Mesothelial cell of epicardium (in vitro differentiated cells): ENCODE measurements at regions not wholly inside any gene's neighbourhood (a gene's known extent, or its start where the extent isn't known, plus 50 kb on each side); places are given as distances from the start of the nearest gene placed in this dataset.
A peak's percentile ranks its signal among the peaks of the same experiment; 100 is the strongest.

ENCODE experiments used
- DNase-seq, 2 experiments: peaks; one replicate each; pipeline ENCODE4 v3.0.0; 2021; ENCODE audit warnings: low spot score in 2 of 2; ENCODE audit not compliant: unreplicated experiment in 2 of 2
- H3K27ac Mint-ChIP-seq: 2 replicates; pipeline ENCODE4 v1.8.0; 2021; ENCODE audit warnings: mixed read lengths
- H3K27me3 Mint-ChIP-seq: 2 replicates; pipeline ENCODE4 v1.8.0; 2021; ENCODE audit warnings: low read depth, mixed read lengths
- H3K36me3 Mint-ChIP-seq: 2 replicates; pipeline ENCODE4 v1.8.0; 2021; ENCODE audit warnings: mixed read lengths
- H3K4me1 Mint-ChIP-seq: 2 replicates; pipeline ENCODE4 v1.8.0; 2021; ENCODE audit warnings: mixed read lengths
- H3K4me3 Mint-ChIP-seq: 2 replicates; pipeline ENCODE4 v1.8.0; 2021; ENCODE audit warnings: mild to moderate bottlenecking, moderate library complexity, mixed read lengths
- H3K9me3 Mint-ChIP-seq: 2 replicates; pipeline ENCODE4 v1.8.0; 2021; ENCODE audit warnings: mixed read lengths
- TF ChIP-seq, protein P1 (sequence below): fragments of 200-600 bp; sonication (generic); IDR thresholded peaks from one replicate; pipeline ENCODE4 v1.5.0; 2021; ENCODE audit warnings: antibody characterized with exemption; ENCODE audit not compliant: unreplicated experiment

- TF ChIP-seq, protein P1, sequence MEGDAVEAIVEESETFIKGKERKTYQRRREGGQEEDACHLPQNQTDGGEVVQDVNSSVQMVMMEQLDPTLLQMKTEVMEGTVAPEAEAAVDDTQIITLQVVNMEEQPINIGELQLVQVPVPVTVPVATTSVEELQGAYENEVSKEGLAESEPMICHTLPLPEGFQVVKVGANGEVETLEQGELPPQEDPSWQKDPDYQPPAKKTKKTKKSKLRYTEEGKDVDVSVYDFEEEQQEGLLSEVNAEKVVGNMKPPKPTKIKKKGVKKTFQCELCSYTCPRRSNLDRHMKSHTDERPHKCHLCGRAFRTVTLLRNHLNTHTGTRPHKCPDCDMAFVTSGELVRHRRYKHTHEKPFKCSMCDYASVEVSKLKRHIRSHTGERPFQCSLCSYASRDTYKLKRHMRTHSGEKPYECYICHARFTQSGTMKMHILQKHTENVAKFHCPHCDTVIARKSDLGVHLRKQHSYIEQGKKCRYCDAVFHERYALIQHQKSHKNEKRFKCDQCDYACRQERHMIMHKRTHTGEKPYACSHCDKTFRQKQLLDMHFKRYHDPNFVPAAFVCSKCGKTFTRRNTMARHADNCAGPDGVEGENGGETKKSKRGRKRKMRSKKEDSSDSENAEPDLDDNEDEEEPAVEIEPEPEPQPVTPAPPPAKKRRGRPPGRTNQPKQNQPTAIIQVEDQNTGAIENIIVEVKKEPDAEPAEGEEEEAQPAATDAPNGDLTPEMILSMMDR: no peak
- Mint-ChIP-seq H3K4me1 (peaks cover 52% of the 10 kb centered on the region), H3K27ac (no peak overlapping the region), H3K9me3 (peaks cover 4% of the 10 kb centered on the region), H3K36me3 (no peaks in the 10 kb centered on the region), H3K27me3 (no peaks in the 10 kb centered on the region), H3K4me3 (no peak overlapping the region)
- DNase-seq: no peak
These were observed 144.4 kb upstream of the PRICKLE1 start for GRCh38 chr12:42733911-42734310.

- Mint-ChIP-seq H3K36me3 (no peaks in the 10 kb centered on the region), H3K9me3 (peaks cover 4% of the 10 kb centered on the region), H3K27ac (no peak overlapping the region), H3K27me3 (no peaks in the 10 kb centered on the region), H3K4me3 (no peak overlapping the region), H3K4me1 (peaks cover 44% of the 10 kb centered on the region)
- DNase-seq: no peak
- TF ChIP-seq, protein P1: no peak
These were observed 143.4 kb upstream of the PRICKLE1 start for GRCh38 chr12:42732908-42733411.

DNA sequence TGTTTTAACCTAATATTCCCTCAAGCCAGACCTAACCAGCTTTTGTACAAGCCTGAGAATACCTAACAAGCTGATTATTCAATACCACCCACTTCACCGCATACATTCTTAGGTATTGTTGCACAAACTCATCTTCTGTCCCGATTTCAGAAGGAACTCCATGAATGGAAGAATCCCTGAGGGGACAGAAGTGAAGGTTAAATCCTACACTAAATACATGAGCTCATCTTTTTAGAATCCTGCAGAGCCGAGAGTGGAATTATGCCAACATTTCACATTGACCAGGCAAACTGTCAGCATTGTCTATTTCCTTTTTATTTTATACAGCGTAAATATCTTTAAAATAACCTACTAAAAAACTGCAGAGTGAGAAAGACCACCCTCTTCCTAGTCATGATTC is 140.7 kb upstream of the PRICKLE1 start:
- no peak for DNase-seq
- Mint-ChIP-seq H3K9me3 (peaks cover 4% of the 10 kb centered on the region), H3K27ac (peak overlapping the region; percentile 59), H3K4me3 (no peak overlapping the region), H3K4me1 (peaks cover 21% of the 10 kb centered on the region), H3K36me3 (peaks cover 6% of the 10 kb centered on the region), H3K27me3 (no peaks in the 10 kb centered on the region)
- TF ChIP-seq, protein P1: no peak

DNA sequence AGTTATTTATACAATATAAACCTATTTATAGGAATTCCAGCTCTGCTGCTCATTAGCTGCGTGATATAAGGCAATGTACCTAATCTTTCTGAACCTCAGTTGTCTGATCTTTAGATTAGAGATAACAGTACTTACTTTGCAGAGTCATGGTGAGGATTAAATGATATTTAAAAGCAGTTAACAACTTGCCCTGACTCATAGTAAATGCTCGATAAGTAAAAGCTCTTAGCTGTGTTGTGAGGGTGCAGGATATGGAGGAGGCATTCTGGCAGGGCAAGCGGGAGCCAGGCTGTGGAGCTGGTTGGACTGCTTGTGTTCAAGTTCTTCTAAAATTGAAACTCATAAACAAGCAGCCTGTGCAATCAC is 140.0 kb upstream of the PRICKLE1 start:
- peaks cover 16% of the 10 kb centered on the region for H3K4me1 Mint-ChIP-seq
- no peak overlapping the region for H3K4me3 Mint-ChIP-seq
- DNase-seq: no peak
- H3K36me3 Mint-ChIP-seq: peaks cover 7% of the 10 kb centered on the region
- TF ChIP-seq, protein P1: no peak
- H3K27me3 Mint-ChIP-seq: no peaks in the 10 kb centered on the region
- H3K27ac Mint-ChIP-seq: peak overlapping the region; percentile 51
- peaks cover 6% of the 10 kb centered on the region for H3K9me3 Mint-ChIP-seq

GRCh38 chr12:42728770-42729534 is 139.4 kb upstream of the PRICKLE1 start:
- H3K36me3 Mint-ChIP-seq: peaks cover 9% of the 10 kb centered on the region
- no peaks in the 10 kb centered on the region for H3K27me3 Mint-ChIP-seq
- TF ChIP-seq, protein P1: no peak

More at GRCh38 chr12:42728770-42729534, 139.4 kb upstream of the PRICKLE1 start:
- no peak for DNase-seq
- no peak overlapping the region for H3K4me3 Mint-ChIP-seq
- H3K27ac Mint-ChIP-seq: no peak overlapping the region
- peaks cover 15% of the 10 kb centered on the region for H3K4me1 Mint-ChIP-seq
- H3K9me3 Mint-ChIP-seq: peaks cover 10% of the 10 kb centered on the region
